Liver (tissue), 8 donors: ENCODE measurements at regions not wholly inside any gene's neighbourhood (a gene's known extent, or its start where the extent isn't known, plus 50 kb on each side); places are given as distances from the start of the nearest gene placed in this dataset.
"Not testable (repeated sequence)": the region's sequence is repeated elsewhere in the genome, so short reads cannot be mapped to it uniquely, and the experiment has no call there.

ENCODE experiments used
- DNase-seq: peaks from one replicate; pipeline ENCODE4 v3.0.0-alpha.2; 2017; ENCODE audit warnings: low spot score
- H3K27ac ChIP-seq, 2 donors: one replicate each; pipeline ENCODE4 v1.7.0; 2013; ENCODE audit warnings: inconsistent platforms in 2 of 2, low read length in 2 of 2, control low read depth in 1 of 2, low read depth in 1 of 2, mild to moderate bottlenecking in 1 of 2
- H3K27me3 ChIP-seq, 4 donors: one replicate each; pipeline versions ENCODE4 v1.6.1 to v1.7.0; 2013; ENCODE audit warnings: low read length in 3 of 4, inconsistent platforms in 1 of 4, mild to moderate bottlenecking in 1 of 4, moderate library complexity in 1 of 4; ENCODE audit not compliant: control insufficient read depth in 4 of 4, insufficient read depth in 4 of 4
- H3K36me3 ChIP-seq, 4 donors: one replicate each; pipeline versions ENCODE4 v1.6.1 to v1.7.0; 2013; ENCODE audit warnings: low read length in 3 of 4, mild to moderate bottlenecking in 3 of 4, low read depth in 1 of 4, moderate library complexity in 1 of 4; ENCODE audit not compliant: control insufficient read depth in 4 of 4, insufficient read depth in 3 of 4
- H3K4me1 ChIP-seq, 4 donors: one replicate each; pipeline versions ENCODE4 v1.6.1 to v1.7.0; 2013; ENCODE audit warnings: low read length in 3 of 4, mild to moderate bottlenecking in 3 of 4, moderate library complexity in 1 of 4; ENCODE audit not compliant: control insufficient read depth in 4 of 4, insufficient read depth in 4 of 4
- H3K4me3 ChIP-seq, 3 donors: one replicate each; pipeline versions ENCODE4 v1.6.1 to v1.7.0; 2013; ENCODE audit warnings: low read length in 3 of 3, control low read depth in 1 of 3, low read depth in 1 of 3, mild to moderate bottlenecking in 1 of 3
- H3K9ac ChIP-seq, 2 donors: one replicate each; pipeline ENCODE4 v1.7.0; 2013; ENCODE audit warnings: low read length in 2 of 2, mild to moderate bottlenecking in 2 of 2, moderate library complexity in 2 of 2, control low read depth in 1 of 2, low read depth in 1 of 2
- H3K9me3 ChIP-seq, 4 donors: one replicate each; pipeline versions ENCODE4 v1.6.1 to v1.7.0; 2013; ENCODE audit warnings: low read length in 3 of 4; ENCODE audit not compliant: control insufficient read depth in 4 of 4
- ATF3 ChIP-seq: IDR thresholded peaks from 2 replicates; pipeline ENCODE4 v1.6.1; 2016; ENCODE audit warnings: antibody characterized with exemption
- EGR1 ChIP-seq, 2 donors: IDR thresholded peaks; 2 replicates each; pipeline ENCODE4 v1.6.1; 2016 to 2018; ENCODE audit warnings: antibody characterized with exemption in 2 of 2, low read depth in 2 of 2
- FOXA1 ChIP-seq: IDR thresholded peaks from 2 replicates; pipeline ENCODE4 v1.6.1; 2016; ENCODE audit warnings: antibody characterized with exemption
- FOXA2 ChIP-seq: IDR thresholded peaks from 2 replicates; pipeline ENCODE4 v1.6.1; 2016; ENCODE audit warnings: antibody characterized with exemption
- GABPA ChIP-seq, 2 donors: IDR thresholded peaks in 1 of 2; conservative IDR thresholded peaks in 1 of 2; 2 replicates each; pipeline ENCODE4 v1.6.1; 2016; ENCODE audit warnings: antibody characterized with exemption in 2 of 2, mild to moderate bottlenecking in 1 of 2, moderate library complexity in 1 of 2
- HNF4G ChIP-seq: IDR thresholded peaks from 2 replicates; pipeline ENCODE4 v1.6.1; 2016; ENCODE audit warnings: antibody characterized with exemption
- JUND ChIP-seq, 2 donors: IDR thresholded peaks; 2 replicates each; pipeline ENCODE4 v1.6.1; 2016; ENCODE audit warnings: antibody characterized with exemption in 2 of 2
- MAX ChIP-seq: IDR thresholded peaks from 2 replicates; pipeline ENCODE4 v1.6.1; 2016; ENCODE audit warnings: antibody characterized with exemption
- NR2F2 ChIP-seq: IDR thresholded peaks from 2 replicates; pipeline ENCODE4 v1.6.1; 2016; ENCODE audit warnings: antibody characterized with exemption
- RAD21 ChIP-seq, 2 donors: IDR thresholded peaks; 2 replicates each; pipeline ENCODE4 v1.6.1; 2016; ENCODE audit warnings: antibody characterized with exemption in 2 of 2, mild to moderate bottlenecking in 2 of 2
- REST ChIP-seq: IDR thresholded peaks from 2 replicates; pipeline ENCODE4 v1.6.1; 2016; ENCODE audit warnings: antibody characterized with exemption, mild to moderate bottlenecking
- RXRA ChIP-seq, 2 donors: IDR thresholded peaks; 2 replicates each; pipeline ENCODE4 v1.6.1; 2017 to 2018; ENCODE audit warnings: antibody characterized with exemption in 2 of 2, mild to moderate bottlenecking in 1 of 2
- TAF1 ChIP-seq: conservative IDR thresholded peaks from 2 replicates; pipeline ENCODE4 v1.6.1; 2016; ENCODE audit warnings: antibody characterized with exemption, mild to moderate bottlenecking
- YY1 ChIP-seq: IDR thresholded peaks from 2 replicates; pipeline ENCODE4 v1.6.1; 2016; ENCODE audit warnings: antibody characterized with exemption, mild to moderate bottlenecking
- ZBTB33 ChIP-seq: IDR thresholded peaks from 2 replicates; pipeline ENCODE4 v1.6.1; 2016; ENCODE audit warnings: antibody characterized with exemption
- WGBS: extraction: QIAGEN DNeasy Blood & Tissue Kit; methylation state at CpG from one replicate; pipeline ENCODE4 v1.1.7; 2013; 5-methylcytosine and 5-hydroxymethylcytosine counted together
- TF ChIP-seq, protein P1 (sequence below): fragments of 150-350 bp; IDR thresholded peaks from 2 replicates; pipeline ENCODE4 v1.5.1; 2017; ENCODE audit warnings: improper control_type of control experiment, low read depth, low read length; ENCODE audit not compliant: missing input control
- donor health status: healthy.
- donor health status: healthy.
- donor health status: healthy.
- donor health status: healthy.
- donor health status: healthy.

DNA sequence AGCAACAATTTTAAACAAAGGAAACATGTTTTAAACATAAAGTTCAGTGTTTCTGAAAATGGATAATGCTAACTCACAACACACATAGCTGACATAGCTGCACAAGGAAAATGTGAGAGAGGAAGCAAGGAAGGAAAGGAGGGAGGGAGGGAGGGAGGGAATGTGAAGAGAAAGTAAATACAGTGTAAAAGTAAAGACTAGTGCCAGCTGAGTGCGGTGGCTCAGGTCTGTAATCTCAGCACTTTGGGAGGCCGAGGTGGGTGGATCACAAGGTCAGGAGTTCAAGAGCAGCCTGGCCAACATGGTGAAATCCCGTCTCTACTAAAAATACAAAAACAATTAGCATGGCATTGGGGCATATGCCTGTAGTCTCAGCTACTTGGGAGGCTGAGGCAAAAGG lies 373.7 kb upstream of the CXADR start:
- DNase-seq, H3K9me3 ChIP-seq, H3K4me1 ChIP-seq, H3K9ac ChIP-seq, H3K27ac ChIP-seq, H3K36me3 ChIP-seq, H3K27me3 ChIP-seq: not testable (repeated sequence)
- 40% methylated on average over 3 of the region's 3 CpGs for WGBS
- peak overlapping the region in 1 of 3 donors; percentile 8 for H3K4me3 ChIP-seq

GRCh38 chr21:17139696-17140095 lies 373.1 kb upstream of the CXADR start:
- Histone ChIP-seq H3K4me3 (peak overlapping the region in 2 of 3 donors; percentile 8 to 19), H3K27me3 (no peaks in the 10 kb centered on the region), H3K4me1 (no peaks in the 10 kb centered on the region), H3K9ac (no peak overlapping the region), H3K36me3 (no peaks in the 10 kb centered on the region), H3K9me3 (no peaks in the 10 kb centered on the region), H3K27ac (no peak overlapping the region)
- no peak for TF ChIP-seq EGR1 (IDR thresholded peaks at IDR 0.05; ENCODE audit: low read depth in 2 of 2)
- TF ChIP-seq GABPA (IDR thresholded peaks at IDR 0.05 in 1 of 2, conservative IDR thresholded peaks at IDR 0.05 in 1 of 2): no peak
- TF ChIP-seq RAD21 (IDR thresholded peaks at IDR 0.05): no peak
- no peak for TF ChIP-seq ATF3
- TF ChIP-seq, protein P1, sequence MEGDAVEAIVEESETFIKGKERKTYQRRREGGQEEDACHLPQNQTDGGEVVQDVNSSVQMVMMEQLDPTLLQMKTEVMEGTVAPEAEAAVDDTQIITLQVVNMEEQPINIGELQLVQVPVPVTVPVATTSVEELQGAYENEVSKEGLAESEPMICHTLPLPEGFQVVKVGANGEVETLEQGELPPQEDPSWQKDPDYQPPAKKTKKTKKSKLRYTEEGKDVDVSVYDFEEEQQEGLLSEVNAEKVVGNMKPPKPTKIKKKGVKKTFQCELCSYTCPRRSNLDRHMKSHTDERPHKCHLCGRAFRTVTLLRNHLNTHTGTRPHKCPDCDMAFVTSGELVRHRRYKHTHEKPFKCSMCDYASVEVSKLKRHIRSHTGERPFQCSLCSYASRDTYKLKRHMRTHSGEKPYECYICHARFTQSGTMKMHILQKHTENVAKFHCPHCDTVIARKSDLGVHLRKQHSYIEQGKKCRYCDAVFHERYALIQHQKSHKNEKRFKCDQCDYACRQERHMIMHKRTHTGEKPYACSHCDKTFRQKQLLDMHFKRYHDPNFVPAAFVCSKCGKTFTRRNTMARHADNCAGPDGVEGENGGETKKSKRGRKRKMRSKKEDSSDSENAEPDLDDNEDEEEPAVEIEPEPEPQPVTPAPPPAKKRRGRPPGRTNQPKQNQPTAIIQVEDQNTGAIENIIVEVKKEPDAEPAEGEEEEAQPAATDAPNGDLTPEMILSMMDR: no peak
- TF ChIP-seq HNF4G: no peak
- TF ChIP-seq FOXA1: no peak
- no peak for DNase-seq
- 68% methylated on average over 5 of the region's 5 CpGs for WGBS

GRCh38 chr21:17146426-17146825 lies 366.4 kb upstream of the CXADR start:
- TF ChIP-seq NR2F2 (no peak), FOXA2 (no peak)
- Histone ChIP-seq H3K9ac (no peak overlapping the region), H3K9me3 (no peaks in the 10 kb centered on the region), H3K4me1 (no peaks in the 10 kb centered on the region), H3K27ac (no peak overlapping the region), H3K36me3 (no peaks in the 10 kb centered on the region), H3K27me3 (no peaks in the 10 kb centered on the region), H3K4me3 (no peak overlapping the region)
- no peak for DNase-seq
- WGBS: 77% methylated on average over 5 of the region's 5 CpGs

- H3K4me3 ChIP-seq: no peak overlapping the region
- no peak for DNase-seq
- H3K9me3 ChIP-seq: peaks cover 0 to 4% (median 0%) of the 10 kb centered on the region in 4 donors
- H3K36me3 ChIP-seq: no peaks in the 10 kb centered on the region
- no peak overlapping the region for H3K27ac ChIP-seq
- WGBS: 61% methylated on average over 2 of the region's 2 CpGs
- no peaks in the 10 kb centered on the region for H3K27me3 ChIP-seq
- H3K9ac ChIP-seq: no peak overlapping the region
- H3K4me1 ChIP-seq: no peaks in the 10 kb centered on the region
- no peak for TF ChIP-seq EGR1 (IDR thresholded peaks at IDR 0.05; ENCODE audit: low read depth in 2 of 2)
- no peak for TF ChIP-seq RAD21 (IDR thresholded peaks at IDR 0.05)
- no peak for TF ChIP-seq JUND (IDR thresholded peaks at IDR 0.05)
- TF ChIP-seq REST: no peak
- no peak for TF ChIP-seq GABPA (IDR thresholded peaks at IDR 0.05 in 1 of 2, conservative IDR thresholded peaks at IDR 0.05 in 1 of 2)
- TF ChIP-seq HNF4G: no peak
- TF ChIP-seq ZBTB33: no peak
- no peak for TF ChIP-seq TAF1
- no peak for TF ChIP-seq RXRA (IDR thresholded peaks at IDR 0.05)
- no peak for TF ChIP-seq MAX
- TF ChIP-seq YY1: no peak
- no peak for TF ChIP-seq NR2F2
- no peak for TF ChIP-seq FOXA1
- no peak for TF ChIP-seq ATF3
Observed at GRCh38 chr21:17159697-17160096, 353.1 kb upstream of the CXADR start.
